HFF-Myc (cell line): ENCODE measurements at regions not wholly inside any gene's neighbourhood (a gene's known extent, or its start where the extent isn't known, plus 50 kb on each side); places are given as distances from the start of the nearest gene placed in this dataset.

Source experiments
- DNase-seq: peaks from one replicate; pipeline ENCODE4 v3.0.0-alpha.2; 2011; ENCODE audit warnings: low read depth; ENCODE audit errors: extremely low read depth
- H3K4me3 ChIP-seq: replicated peaks from 2 replicates; pipeline ENCODE4 v1.5.1; 2011; ENCODE audit warnings: low read depth, mild to moderate bottlenecking, control low read depth, low read length
- TF ChIP-seq, protein P1 (sequence below): IDR thresholded peaks from 2 replicates; pipeline ENCODE4 v1.5.1; 2012; ENCODE audit warnings: mild to moderate bottlenecking, low read depth, low read length, control low read depth; ENCODE audit errors: missing control alignments

DNA sequence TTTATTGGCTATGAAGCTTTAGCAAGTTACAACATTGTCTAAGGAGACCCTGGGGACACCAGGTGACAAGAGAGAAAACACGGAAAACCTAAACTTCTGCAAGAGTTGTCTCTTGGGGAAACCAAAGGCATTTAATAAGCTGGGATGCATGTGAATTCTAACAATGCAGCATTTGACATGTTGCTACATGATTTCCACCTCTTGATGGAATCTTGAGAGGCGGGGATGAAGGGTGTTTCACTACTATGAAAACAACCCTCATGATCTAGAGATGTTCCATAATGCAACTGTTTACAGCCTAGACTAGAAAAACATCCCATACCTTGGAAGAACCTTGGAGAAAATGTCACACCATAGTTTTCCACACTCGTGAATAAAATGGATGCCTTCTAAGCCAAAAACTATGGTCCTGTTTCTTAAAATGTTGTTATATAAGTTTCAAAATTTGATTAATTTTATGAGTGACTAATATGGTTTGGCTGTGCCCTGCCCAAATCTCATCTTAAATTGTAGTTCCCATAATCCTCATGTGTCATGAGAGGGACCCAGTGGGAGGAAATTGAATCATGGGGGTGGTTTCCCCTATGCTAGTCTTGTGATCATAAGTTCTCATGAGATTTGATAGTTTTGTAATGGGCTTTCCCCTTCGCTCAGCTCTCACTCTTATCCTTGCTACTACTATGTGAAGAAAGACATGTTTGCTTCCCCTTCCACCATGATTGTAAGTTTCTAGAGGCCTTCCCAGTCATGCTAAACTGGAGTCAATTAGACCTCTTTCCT is 164.6 kb downstream of the TNFSF13B start:
- TF ChIP-seq, protein P1, sequence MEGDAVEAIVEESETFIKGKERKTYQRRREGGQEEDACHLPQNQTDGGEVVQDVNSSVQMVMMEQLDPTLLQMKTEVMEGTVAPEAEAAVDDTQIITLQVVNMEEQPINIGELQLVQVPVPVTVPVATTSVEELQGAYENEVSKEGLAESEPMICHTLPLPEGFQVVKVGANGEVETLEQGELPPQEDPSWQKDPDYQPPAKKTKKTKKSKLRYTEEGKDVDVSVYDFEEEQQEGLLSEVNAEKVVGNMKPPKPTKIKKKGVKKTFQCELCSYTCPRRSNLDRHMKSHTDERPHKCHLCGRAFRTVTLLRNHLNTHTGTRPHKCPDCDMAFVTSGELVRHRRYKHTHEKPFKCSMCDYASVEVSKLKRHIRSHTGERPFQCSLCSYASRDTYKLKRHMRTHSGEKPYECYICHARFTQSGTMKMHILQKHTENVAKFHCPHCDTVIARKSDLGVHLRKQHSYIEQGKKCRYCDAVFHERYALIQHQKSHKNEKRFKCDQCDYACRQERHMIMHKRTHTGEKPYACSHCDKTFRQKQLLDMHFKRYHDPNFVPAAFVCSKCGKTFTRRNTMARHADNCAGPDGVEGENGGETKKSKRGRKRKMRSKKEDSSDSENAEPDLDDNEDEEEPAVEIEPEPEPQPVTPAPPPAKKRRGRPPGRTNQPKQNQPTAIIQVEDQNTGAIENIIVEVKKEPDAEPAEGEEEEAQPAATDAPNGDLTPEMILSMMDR = no peak
- H3K4me3 ChIP-seq = no peak overlapping the region
- DNase-seq = no peak

DNA sequence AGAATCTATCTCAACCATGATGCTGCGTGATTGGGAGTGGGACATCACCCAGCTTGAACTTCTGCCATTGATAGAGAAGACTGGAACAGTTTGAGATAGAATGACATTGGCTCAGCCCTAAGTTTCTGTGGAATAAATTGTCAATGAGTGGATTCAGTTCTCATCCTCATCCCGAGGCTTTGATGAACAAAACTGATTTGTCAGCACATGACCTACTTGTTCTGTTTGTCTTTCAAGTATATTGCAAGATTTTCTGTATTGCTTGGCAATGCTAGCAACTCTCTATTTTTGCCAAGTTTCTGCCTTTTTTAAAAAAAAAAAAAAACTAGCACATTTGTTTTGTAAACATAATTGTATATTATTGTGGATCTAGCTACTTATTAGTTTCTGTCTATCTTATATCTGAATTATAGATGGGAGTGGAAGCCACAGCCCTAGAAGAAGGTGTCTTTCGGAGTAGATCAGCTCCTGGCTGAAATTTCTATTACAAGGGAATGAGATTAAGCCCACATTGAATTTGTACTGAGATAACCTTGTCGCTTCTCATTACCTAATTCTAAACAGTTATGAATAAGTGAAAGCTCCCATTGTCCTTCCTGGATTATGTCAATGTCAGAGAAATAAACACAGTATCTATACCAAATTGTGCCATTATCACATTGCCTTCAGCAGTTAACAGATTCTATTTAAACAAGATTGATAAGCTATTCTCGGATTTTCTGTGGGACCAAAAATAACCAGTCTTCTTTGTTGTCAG is 166.1 kb downstream of the TNFSF13B start:
- H3K4me3 ChIP-seq = no peak overlapping the region
- DNase-seq = no peak
- TF ChIP-seq, protein P1 = no peak

DNA sequence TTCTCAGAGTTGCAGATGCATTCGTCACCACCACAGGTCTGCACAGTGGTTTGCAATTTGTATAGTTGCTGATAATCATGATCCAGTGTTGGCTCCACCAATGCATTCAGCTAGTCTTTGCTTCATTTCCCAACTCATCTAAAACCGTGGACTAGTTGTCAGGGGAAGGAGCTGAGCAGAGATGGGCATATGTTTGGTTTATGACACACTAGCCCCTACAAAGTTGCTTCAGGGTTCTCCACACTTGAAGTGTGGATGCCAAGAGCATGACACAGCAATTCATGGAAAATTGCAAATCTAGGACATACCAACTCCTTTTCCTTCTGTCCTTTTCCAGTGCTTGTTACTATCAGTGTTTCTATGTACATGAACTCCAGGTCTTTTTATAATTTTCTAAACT is 168.0 kb downstream of the TNFSF13B start:
- TF ChIP-seq, protein P1 = no peak
- DNase-seq = no peak
- H3K4me3 ChIP-seq = no peak overlapping the region

DNA sequence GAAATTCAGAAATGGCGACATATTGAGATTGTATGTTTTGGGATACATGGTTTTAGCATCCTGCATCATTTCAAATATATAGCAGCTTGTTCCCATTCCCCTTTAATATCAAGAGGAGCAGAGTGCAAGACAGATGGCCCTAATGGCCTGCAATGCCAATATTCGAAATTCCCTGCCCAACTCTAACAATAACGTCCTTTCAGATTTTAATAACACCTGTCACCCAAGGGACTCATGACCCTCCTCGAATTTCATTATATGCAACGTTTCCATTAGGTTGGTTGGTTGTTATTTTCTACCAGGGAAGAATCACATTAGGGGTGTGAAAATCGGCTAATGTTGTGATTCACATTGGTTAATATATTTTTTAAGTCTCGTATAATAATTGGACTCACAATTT is 170.0 kb downstream of the TNFSF13B start:
- no peak overlapping the region for H3K4me3 ChIP-seq
- TF ChIP-seq, protein P1 = no peak
- no peak for DNase-seq

DNA sequence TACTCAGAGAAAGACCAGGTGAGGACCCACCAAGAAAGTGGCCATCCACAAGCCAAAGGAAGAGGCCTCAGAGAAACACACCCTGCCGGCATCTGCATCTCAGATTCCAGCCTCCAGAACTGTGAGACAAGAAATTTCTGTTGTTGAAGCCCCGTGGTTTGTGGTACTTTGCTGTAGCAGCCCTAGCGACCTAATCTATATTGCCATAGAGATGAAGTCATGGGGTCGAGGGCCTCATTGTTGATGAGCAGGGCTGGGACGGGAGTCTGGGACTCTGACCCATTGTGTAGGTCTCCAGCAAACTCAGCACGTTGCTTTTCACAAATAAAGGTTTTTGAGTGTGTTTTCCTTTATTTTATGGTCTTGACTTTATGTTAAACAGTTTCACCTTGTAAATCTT is 174.9 kb downstream of the TNFSF13B start:
- TF ChIP-seq, protein P1 = no peak
- no peak for DNase-seq
- H3K4me3 ChIP-seq = no peak overlapping the region

DNA sequence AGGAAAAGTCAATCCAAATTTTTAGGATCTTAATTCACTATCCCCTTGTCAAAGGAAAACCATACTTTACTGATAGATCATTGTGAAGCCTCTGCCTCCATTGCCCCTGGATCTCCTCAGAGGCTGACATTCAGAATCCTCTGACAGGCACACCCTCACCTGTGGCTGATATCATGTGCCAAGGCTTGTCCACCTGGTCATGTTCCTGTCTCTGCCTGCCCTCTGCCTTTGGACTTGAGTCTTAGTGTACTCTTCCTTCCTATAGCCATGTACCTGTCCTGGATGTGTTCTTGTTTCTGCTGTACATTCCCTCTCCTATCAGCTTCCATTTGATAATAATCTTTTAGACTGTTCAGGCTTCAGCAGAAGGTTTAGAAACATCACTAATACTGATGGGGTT is 179.4 kb downstream of the TNFSF13B start:
- DNase-seq = no peak
- TF ChIP-seq, protein P1 = no peak
- no peak overlapping the region for H3K4me3 ChIP-seq
